ENCODE measurements at regions not wholly inside any gene's neighbourhood (a gene's known extent, or its start where the extent isn't known, plus 50 kb on each side); places are given as distances from the start of the nearest gene placed in this dataset.

DNA sequence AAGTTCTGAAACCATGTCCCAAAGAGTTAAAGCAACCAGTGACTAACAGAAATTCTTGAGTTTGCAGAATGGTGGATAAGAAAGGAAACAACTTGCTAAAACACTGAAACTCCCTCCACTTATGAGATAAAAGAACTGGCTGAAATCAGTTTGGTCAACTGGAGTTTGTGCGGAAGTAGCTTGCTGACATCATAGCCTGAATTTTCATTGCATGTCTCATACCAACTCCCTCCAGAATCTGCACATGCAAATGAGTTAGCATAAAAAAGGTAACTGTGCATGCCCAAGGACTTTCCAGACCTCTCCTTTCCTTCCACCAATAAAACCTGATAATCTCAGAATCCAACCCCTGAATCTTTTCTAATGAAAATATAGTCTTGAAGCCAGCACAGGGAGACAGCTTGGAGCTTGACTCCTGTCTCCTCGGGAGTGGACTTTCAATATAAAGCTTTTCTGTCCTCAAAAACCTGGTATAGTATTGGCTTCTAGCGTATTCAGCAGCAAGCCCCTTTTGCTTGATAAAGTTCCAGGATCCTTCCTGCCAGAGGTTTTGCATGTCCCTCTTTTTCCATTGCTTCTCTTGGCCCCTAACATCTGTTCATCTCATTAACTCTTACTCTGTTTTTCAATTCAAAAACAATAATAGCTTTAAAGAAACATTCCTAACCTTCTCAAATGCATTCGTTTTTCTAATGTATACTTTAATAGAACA lies 785.8 kb upstream of the ADGRL4 start:
- TF ChIP-seq CHD2 (IDR thresholded peaks at IDR 0.05; ENCODE audit: low read length) (no peak), POLR2A (IDR thresholded peaks at IDR 0.05; ENCODE audit: control extremely low read depth in 1 of 2, low read depth in 2 of 2, low read length in 2 of 2) (no peak)
- TF ChIP-seq, protein P1, sequence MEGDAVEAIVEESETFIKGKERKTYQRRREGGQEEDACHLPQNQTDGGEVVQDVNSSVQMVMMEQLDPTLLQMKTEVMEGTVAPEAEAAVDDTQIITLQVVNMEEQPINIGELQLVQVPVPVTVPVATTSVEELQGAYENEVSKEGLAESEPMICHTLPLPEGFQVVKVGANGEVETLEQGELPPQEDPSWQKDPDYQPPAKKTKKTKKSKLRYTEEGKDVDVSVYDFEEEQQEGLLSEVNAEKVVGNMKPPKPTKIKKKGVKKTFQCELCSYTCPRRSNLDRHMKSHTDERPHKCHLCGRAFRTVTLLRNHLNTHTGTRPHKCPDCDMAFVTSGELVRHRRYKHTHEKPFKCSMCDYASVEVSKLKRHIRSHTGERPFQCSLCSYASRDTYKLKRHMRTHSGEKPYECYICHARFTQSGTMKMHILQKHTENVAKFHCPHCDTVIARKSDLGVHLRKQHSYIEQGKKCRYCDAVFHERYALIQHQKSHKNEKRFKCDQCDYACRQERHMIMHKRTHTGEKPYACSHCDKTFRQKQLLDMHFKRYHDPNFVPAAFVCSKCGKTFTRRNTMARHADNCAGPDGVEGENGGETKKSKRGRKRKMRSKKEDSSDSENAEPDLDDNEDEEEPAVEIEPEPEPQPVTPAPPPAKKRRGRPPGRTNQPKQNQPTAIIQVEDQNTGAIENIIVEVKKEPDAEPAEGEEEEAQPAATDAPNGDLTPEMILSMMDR (IDR thresholded peaks at IDR 0.05; ENCODE audit: control extremely low read depth in 1 of 3, insufficient read depth in 1 of 3, low read depth in 1 of 3, low read length in 3 of 3), result no peak

Measured in H1 (cell line).